GM21528 (cell line): ENCODE measurements at regions not wholly inside any gene's neighbourhood (a gene's known extent, or its start where the extent isn't known, plus 50 kb on each side); places are given as distances from the start of the nearest gene placed in this dataset.
A peak's percentile ranks its signal among the peaks of the same experiment; 100 is the strongest.
"Not testable (repeated sequence)": the region's sequence is repeated elsewhere in the genome, so short reads cannot be mapped to it uniquely, and the experiment has no call there.

Source experiments
- ATAC-seq: cut with Tn5 transposase; IDR thresholded peaks from one replicate; pipeline ENCODE4 v1.9.1; 2021; ENCODE audit warnings: mild to moderate bottlenecking, moderate library complexity; ENCODE audit not compliant: unreplicated experiment, low FRiP score

DNA sequence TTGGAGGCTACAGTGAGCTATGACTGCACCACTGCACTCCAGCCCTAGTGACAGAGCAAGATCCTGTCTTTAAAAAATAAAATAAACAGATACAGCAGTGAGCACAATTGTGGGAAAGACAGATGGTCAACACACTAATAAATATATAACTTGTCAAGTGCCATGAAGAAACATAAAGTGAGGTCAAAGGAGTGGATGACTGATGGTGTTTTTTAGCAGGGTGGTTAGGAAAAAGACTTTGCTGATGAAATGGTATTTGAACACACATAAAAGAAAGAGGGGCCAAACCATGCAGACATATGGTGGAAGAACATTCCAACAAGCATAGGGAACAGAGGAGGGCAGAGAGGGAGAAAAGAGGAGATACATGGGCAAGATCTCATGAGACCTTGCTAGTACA is 392.7 kb upstream of the AUTS2 start:
- no peak for ATAC-seq

DNA sequence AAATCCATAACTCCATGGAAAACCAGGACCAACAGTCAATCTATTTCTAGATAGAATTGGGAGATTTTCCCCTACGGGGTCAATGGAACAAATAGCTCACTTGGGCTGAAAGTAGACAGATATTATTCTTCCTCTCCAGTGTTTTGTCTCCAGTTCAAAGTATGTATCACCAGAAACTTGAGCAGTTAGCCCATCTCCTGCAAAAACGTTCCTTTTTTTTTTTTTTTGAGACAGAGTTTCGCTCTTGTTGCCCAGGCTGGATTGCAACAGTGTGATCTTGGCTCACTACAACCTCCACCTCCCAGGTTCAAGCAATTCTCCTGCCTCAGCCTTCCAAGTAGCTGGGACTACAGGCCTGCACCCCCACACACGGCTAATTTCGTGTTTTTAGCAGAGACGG is 390.0 kb upstream of the AUTS2 start:
- no peak for ATAC-seq

- peak; percentile 94 for ATAC-seq
Observed at GRCh38 chr7:69208848-69209247, 389.4 kb upstream of the AUTS2 start.

GRCh38 chr7:69211336-69211735 is 386.9 kb upstream of the AUTS2 start:
- no peak for ATAC-seq

DNA sequence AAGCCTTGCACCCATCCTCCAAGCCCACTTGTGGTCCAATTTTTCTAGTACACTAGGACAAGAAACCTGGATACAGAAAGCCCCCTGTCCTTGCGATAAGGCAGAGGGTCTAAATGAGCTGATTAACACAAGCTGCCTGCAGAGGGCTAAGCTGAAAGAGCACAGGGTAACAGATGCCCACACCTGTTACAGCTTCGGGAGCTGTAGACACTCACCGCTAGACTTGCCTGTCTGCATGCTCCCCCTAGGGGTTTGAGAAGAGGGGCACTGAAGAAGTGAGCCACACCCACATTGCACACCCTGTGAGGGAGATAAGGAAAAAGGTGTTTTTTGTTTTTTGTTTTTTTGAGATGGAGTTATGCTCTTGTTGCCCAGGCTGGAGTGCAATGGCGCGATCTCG is 386.5 kb upstream of the AUTS2 start:
- no peak for ATAC-seq

- ATAC-seq: no peak
Observed at GRCh38 chr7:69213878-69214277, 384.4 kb upstream of the AUTS2 start.

GRCh38 chr7:69215516-69215915 is 382.8 kb upstream of the AUTS2 start:
- not testable (repeated sequence) for ATAC-seq

DNA sequence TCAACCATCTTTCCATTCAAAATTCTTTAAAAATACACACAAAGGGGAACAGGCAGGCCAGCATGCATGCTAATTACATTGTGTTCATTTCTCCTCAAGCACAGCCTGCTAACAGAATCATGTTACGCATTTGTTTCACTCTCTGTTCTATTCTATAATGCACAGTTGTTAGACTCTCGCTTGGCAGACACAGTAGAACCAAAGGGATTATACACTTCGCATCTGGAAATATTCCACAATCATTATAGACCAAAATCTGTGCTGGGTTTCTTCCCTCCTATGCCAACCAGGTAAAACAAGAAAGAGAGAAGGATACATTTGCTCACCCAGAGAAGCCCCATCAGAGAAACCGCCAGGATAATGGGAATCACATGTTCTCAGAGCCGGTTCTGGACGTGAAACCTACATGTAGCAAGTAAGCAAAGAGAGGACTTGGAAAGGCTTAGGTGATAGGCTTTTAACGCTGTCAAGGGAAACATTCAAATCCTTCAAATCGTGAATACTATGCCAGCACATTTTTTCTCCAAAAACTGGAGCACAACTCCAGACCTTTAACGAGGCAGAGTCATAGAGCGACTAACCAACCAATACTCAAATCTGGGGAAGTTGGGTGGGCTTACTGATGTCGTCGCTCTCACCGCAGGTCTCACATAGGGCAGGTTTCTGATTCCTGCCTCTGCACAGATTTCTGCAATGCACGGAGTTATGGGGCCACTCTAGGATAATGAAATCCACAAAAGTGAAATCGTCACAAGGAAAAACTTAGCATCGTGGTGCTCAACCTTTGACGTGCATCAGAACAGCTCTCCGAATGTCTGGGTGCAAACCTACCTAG is 380.5 kb upstream of the AUTS2 start:
- ATAC-seq: no peak

DNA sequence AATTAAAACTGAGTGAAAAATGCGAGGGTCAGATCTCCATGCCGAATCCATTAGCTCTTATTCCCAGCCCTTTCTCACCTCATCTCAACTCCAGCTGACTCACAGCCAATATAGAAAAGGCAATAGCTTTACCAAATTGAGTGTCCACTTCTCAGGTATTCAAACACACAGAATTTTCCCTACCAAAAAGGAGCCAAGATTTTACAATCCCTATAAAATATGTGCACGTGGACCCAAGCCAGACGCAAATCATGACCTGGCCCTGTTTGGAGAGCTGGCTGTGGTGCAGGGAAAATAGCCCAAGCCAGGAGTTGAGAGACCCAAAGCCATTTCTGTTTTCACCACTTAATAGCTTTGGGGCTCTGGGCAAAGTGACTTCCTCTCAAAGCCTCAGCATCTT is 379.7 kb upstream of the AUTS2 start:
- no peak for ATAC-seq

DNA sequence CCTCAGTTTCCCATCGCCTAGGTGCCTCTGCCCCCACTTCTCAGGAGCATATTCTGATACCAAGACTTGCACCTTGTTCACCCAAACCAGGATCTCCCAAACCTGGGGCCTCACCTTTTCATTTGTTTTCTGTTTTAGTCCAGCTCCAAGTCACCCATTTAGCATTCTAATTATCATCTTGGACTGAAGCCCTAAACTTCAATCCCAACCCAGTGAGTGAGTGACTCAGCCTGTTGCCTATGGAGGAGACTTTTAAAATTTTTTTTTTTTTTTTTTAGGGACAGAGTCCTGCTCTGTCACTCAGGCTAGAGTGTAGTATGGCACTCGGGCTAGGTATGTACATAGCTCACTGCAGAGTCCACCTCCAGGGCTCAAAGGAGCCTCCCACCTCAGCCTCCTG is 378.9 kb upstream of the AUTS2 start:
- ATAC-seq: no peak

- no peak for ATAC-seq
Observed at GRCh38 chr7:69225259-69225943, 372.9 kb upstream of the AUTS2 start.

- no peak for ATAC-seq
Observed at GRCh38 chr7:69228212-69228811, 370.0 kb upstream of the AUTS2 start.

DNA sequence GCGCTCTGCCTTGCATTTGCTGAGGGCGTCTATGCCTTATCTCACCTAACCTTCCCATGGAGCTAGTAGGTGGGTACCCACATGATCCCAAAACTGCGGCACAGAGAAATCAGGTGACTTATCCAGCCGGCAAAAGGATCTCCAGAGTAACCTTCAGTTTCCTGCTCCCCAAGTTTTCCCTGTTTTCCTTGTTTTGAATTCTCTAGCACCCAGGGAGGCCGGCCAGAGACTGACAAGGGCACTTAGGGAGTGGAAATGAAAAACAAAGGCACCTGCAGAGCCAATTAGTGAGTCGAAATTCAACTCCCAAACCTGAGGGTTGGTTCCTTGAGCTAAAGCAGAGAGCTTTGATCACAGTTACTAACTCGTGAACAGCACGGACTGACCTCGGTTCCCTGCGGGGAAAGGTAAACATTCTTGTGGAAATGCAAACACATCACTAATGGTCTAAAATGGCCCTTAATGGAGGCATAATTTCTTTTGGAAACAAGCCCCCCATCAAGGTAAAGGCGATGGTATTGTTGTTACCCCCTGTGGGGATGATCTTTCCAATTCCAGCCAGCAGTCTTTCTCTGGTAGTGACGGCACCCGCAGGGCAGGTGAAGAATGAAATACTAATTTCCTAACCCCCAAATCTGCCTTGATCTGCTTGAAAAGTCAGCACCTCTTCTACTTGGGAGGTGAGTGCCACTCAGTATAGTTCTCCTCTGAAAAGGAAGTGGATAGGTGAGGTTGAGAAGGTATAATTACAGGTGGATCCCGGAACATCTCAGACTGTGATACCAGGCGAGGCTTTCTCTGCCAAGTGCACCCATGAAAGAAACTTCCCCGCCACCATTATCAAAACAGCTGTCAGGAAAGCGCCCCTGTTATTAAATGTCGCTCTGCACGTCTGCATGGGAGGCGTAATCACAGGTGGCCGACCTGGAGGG is 365.6 kb upstream of the AUTS2 start:
- ATAC-seq: no peak

- ATAC-seq: no peak
Observed at GRCh38 chr7:69237541-69237940, 360.7 kb upstream of the AUTS2 start.

DNA sequence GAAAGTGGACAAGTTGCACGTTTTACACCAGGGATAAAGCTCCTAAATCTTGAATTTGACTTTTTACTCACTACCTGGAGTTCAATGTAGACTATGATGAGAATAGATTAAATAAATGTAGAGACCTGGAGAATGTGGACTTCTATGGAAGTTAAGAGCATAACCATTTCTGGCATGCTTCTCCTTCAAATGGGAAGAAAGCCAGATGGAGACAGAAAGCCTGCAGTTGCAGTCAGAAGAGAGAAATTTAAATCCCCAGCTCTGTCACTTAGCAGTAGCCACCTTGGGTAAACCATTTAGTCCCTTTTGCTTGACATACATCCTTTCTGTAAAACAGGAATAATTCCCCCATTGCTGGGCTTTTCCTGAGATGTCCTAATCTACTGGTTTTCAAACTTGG is 355.3 kb upstream of the AUTS2 start:
- no peak for ATAC-seq

DNA sequence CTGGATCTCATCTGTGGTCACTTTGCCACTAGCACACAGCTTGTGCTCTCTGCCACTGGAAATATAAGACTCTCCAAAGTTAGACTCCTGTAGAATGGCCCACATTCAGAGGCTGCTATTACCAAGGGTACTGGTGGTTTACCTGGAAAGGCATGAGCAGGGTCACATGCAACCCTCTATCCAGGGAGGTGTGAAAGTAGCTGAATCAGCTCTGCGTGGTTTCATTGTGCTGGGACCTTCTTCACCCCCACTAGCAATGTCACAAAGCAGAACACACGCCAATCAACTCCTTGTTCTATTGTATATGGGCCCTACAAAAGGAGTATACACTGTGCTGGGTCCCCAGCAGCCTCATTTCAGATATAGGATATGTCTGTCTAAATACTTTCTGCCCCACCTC is 353.6 kb upstream of the AUTS2 start:
- no peak for ATAC-seq

- no peak for ATAC-seq
Observed at GRCh38 chr7:69245646-69246045, 352.6 kb upstream of the AUTS2 start.

- ATAC-seq: no peak
Observed at GRCh38 chr7:69246758-69247157, 351.5 kb upstream of the AUTS2 start.

DNA sequence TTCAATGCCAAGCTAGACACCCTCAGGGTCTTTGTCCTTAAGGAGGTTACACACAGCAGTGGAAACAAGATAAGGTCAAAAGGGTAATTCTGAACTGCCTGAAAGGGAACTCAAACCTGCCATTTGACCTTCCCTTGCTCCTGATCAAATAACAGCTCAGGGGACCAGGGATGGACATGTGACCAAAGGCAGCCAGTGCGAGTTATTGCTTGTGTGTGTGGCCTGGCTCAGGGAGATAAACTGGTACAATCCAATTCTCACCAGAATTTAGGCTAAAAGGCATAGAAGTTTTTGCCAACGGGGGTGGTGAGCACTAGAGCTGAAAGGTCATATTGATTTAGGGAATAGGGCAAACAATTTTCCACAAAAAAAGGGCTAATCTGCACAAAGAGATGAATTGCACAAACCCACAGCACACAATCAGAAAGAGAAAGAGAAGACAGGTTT is 349.9 kb upstream of the AUTS2 start:
- not testable (repeated sequence) for ATAC-seq

GRCh38 chr7:69250958-69251357 is 347.3 kb upstream of the AUTS2 start:
- no peak for ATAC-seq

DNA sequence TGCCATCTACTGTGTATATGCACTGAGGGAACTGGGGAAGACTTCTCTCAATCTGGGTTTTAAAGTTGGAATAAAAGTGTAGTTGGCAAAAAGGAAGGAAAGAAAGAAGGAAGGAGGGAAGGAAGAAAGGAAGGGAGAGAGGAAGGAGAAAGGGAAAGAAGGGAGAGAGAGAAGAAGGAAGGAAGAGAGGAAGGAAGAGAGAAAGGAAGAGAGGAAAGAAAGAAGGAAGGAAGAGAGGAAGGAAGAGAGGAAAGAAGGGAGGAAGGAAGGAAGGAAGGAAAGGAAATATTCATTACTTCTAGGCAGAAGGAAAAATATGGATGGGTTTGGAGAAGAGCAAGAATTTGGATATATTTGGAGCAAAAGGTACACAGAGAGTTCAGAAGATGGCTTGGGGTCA is 343.6 kb upstream of the AUTS2 start:
- no peak for ATAC-seq
